Activated CD8-positive, alpha-beta memory T cell treated with anti-CD3 and anti-CD28 coated beads, Interleukin-2, amount 50 U/mL, for 4 hours (primary cell): ENCODE measurements at regions not wholly inside any gene's neighbourhood (a gene's known extent, or its start where the extent isn't known, plus 50 kb on each side); places are given as distances from the start of the nearest gene placed in this dataset.
"Not testable (repeated sequence)": the region's sequence is repeated elsewhere in the genome, so short reads cannot be mapped to it uniquely, and the experiment has no call there.

Experiments
- DNase-seq: peaks from one replicate; pipeline ENCODE4 v3.0.0-alpha.2; 2020

- DNase-seq = no peak
Observed at GRCh38 chr13:84823528-84823927, 941.3 kb upstream of the SLITRK1 start.

- DNase-seq = no peak
Observed at GRCh38 chr13:84821261-84821660, 939.0 kb upstream of the SLITRK1 start.

GRCh38 chr13:84816567-84817105 lies 934.4 kb upstream of the SLITRK1 start:
- no peak for DNase-seq

GRCh38 chr13:84812789-84813188 lies 930.5 kb upstream of the SLITRK1 start:
- DNase-seq = no peak

- DNase-seq = no peak
Observed at GRCh38 chr13:84812078-84812477, 929.8 kb upstream of the SLITRK1 start.

GRCh38 chr13:84810781-84811180 lies 928.5 kb upstream of the SLITRK1 start:
- no peak for DNase-seq

GRCh38 chr13:84802073-84802472 lies 919.8 kb upstream of the SLITRK1 start:
- no peak for DNase-seq

GRCh38 chr13:84784443-84785153 lies 902.3 kb upstream of the SLITRK1 start:
- DNase-seq = no peak

GRCh38 chr13:84777316-84777715 lies 895.0 kb upstream of the SLITRK1 start:
- no peak for DNase-seq

GRCh38 chr13:84776593-84776992 lies 894.3 kb upstream of the SLITRK1 start:
- DNase-seq = no peak

- not testable (repeated sequence) for DNase-seq
Observed at GRCh38 chr13:84775920-84776319, 893.6 kb upstream of the SLITRK1 start.

- DNase-seq = no peak
Observed at GRCh38 chr13:84774111-84774510, 891.8 kb upstream of the SLITRK1 start.

- no peak for DNase-seq
Observed at GRCh38 chr13:84760956-84761355, 878.7 kb upstream of the SLITRK1 start.

GRCh38 chr13:84749126-84749525 lies 866.9 kb upstream of the SLITRK1 start:
- no peak for DNase-seq

- no peak for DNase-seq
Observed at GRCh38 chr13:84745051-84745551, 862.8 kb upstream of the SLITRK1 start.

- DNase-seq = no peak
Observed at GRCh38 chr13:84744203-84744602, 861.9 kb upstream of the SLITRK1 start.

GRCh38 chr13:84741253-84741652 lies 859.0 kb upstream of the SLITRK1 start:
- DNase-seq = no peak

- DNase-seq = no peak
Observed at GRCh38 chr13:84739021-84739420, 856.7 kb upstream of the SLITRK1 start.

- DNase-seq = no peak
Observed at GRCh38 chr13:84737661-84738060, 855.4 kb upstream of the SLITRK1 start.

- no peak for DNase-seq
Observed at GRCh38 chr13:84730376-84730775, 848.1 kb upstream of the SLITRK1 start.

- no peak for DNase-seq
Observed at GRCh38 chr13:84705982-84706710, 823.9 kb upstream of the SLITRK1 start.

GRCh38 chr13:84702174-84702573 lies 819.9 kb upstream of the SLITRK1 start:
- DNase-seq = no peak

- DNase-seq = not testable (repeated sequence)
Observed at GRCh38 chr13:84697591-84697990, 815.3 kb upstream of the SLITRK1 start.

- DNase-seq = no peak
Observed at GRCh38 chr13:84686973-84687372, 804.7 kb upstream of the SLITRK1 start.
